HEK293 (cell line): ENCODE measurements at regions not wholly inside any gene's neighbourhood (a gene's known extent, or its start where the extent isn't known, plus 50 kb on each side); places are given as distances from the start of the nearest gene placed in this dataset.

Experiments used
- ATF2 ChIP-seq: fragments of 450-650 bp; formaldehyde crosslinking; IDR thresholded peaks from 2 replicates; pipeline ENCODE4 v1.5.1; 2016; ENCODE audit warnings: missing biosample characterization, missing genetic modification characterization, low read depth
- CTCF ChIP-seq: fragments of 450-650 bp; formaldehyde crosslinking; IDR thresholded peaks from 2 replicates; pipeline ENCODE4 v1.5.1; 2016; ENCODE audit warnings: missing biosample characterization, missing genetic modification characterization
- HIC1 ChIP-seq: fragments of 450-650 bp; formaldehyde crosslinking; IDR thresholded peaks from 2 replicates; pipeline ENCODE4 v1.5.1; 2016; ENCODE audit warnings: missing biosample characterization, missing genetic modification characterization
- KLF16 ChIP-seq: fragments of 450-650 bp; formaldehyde crosslinking; IDR thresholded peaks from 2 replicates; pipeline ENCODE4 v1.5.1; 2017; ENCODE audit warnings: missing biosample characterization, missing genetic modification characterization
- ZNF121 ChIP-seq: fragments of 450-650 bp; formaldehyde crosslinking; IDR thresholded peaks from 2 replicates; pipeline ENCODE4 v1.5.1; 2016; ENCODE audit warnings: missing biosample characterization, missing genetic modification characterization
- ZNF302 ChIP-seq: fragments of 450-650 bp; formaldehyde crosslinking; IDR thresholded peaks from 2 replicates; pipeline ENCODE4 v1.5.1; 2016; ENCODE audit warnings: missing biosample characterization, missing genetic modification characterization, low read depth
- ZNF324 ChIP-seq: fragments of 450-650 bp; formaldehyde crosslinking; IDR thresholded peaks from 2 replicates; pipeline ENCODE4 v1.5.1; 2016; ENCODE audit warnings: missing biosample characterization, missing genetic modification characterization
- ZSCAN16 ChIP-seq: fragments of 450-650 bp; formaldehyde crosslinking; IDR thresholded peaks from 2 replicates; pipeline ENCODE4 v1.5.1; 2016; ENCODE audit warnings: missing biosample characterization, missing genetic modification characterization

GRCh38 chr17:70317421-70317820 lies 148.1 kb downstream of the KCNJ2 start:
- TF ChIP-seq CTCF (tag by site-specific recombination), result no peak
- TF ChIP-seq ATF2 (tag by site-specific recombination), result no peak
- TF ChIP-seq ZNF302 (tag by site-specific recombination), result no peak
- TF ChIP-seq ZNF324 (tag by site-specific recombination), result no peak
- TF ChIP-seq ZNF121 (tag by site-specific recombination), result no peak
- TF ChIP-seq HIC1 (tag by site-specific recombination), result no peak
- no peak for TF ChIP-seq KLF16 (tag by site-specific recombination)
- no peak for TF ChIP-seq ZSCAN16
